Occipital lobe (tissue), 1 donor: ENCODE measurements at regions not wholly inside any gene's neighbourhood (a gene's known extent, or its start where the extent isn't known, plus 50 kb on each side); places are given as distances from the start of the nearest gene placed in this dataset.

Experiments
- DNase-seq: peaks from one replicate; lab custom pipeline; 2025; lab: John Stamatoyannopoulos, UW

- no peak for DNase-seq
Observed at GRCh38 chr4:30783751-30784150, 63.6 kb downstream of the PCDH7 start.

- no peak for DNase-seq
Observed at GRCh38 chr4:30789219-30789671, 69.1 kb downstream of the PCDH7 start.

DNA sequence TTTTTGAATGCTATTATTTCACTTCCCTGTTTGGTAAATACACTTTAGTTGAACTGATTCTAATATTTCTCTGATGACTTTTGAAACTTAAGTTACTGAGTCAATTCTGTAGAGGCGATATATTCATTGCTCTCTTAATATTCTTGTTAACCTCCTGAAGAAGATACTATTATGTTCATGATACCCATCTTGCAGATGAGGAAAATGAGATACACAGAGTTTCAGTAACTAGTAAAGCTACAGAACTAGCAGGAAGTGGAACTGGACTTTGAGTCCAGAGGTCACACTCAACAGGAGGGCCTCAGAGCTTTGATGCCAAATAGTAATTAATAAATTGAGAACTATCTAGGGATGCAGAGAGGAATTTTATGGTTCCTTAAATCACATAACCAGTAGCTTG lies 70.0 kb downstream of the PCDH7 start:
- DNase-seq = no peak

- DNase-seq = no peak
Observed at GRCh38 chr4:30790998-30791397, 70.8 kb downstream of the PCDH7 start.

GRCh38 chr4:30792601-30793000 lies 72.4 kb downstream of the PCDH7 start:
- DNase-seq = no peak

GRCh38 chr4:30801876-30802275 lies 81.7 kb downstream of the PCDH7 start:
- DNase-seq = no peak

DNA sequence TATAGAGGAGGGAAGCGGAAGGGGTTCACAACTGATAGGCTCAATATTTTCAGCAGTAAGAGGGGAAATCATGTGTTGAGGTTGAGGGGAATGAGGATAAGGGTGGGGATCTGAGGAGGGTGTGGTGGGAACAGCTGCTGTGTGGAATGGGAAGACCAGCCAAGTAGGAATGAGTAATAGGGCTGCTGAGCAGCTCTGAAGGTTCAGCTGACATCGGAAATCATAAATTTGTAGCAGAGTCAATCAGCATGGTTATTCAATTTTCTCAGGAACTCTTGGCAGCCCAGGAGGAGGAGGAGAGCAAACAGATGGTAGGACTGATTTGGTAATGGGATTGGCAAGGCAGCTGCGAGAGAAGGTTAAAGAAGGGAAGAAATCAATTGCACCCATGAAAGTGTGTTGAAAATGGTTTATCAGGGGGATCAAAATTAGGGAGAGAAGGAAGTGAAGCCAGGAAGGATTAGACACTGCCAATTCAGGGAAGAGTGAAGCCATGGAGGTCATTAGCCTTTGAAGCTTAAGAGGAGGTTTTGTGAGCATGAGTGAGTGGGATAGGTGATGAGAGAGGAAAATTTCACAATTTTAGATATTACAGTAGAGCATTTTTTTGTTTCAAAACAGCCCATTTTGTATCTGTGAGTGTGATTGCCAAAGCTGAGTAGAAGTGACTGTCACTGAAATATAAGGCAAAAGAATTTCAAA lies 82.6 kb downstream of the PCDH7 start:
- DNase-seq = no peak

- DNase-seq = no peak
Observed at GRCh38 chr4:30808276-30808675, 88.1 kb downstream of the PCDH7 start.

DNA sequence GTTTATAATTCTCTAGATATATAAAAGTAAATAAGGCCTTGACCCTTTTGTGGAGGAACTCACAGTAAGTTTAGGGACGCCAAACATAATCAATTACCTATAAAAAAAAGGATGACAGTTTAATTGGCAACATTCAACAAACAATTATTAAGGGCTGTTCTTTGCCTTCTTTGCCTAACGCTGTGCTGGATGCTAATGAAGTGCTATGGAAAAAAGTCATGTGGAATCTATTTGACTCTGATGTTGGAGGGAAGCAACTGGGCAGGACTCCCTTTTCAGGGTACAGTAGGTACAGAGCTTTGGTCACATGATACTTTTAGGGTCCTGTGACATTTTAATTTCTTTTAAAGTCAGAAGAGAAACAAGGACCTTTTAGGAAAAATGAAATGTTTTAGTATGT lies 91.1 kb downstream of the PCDH7 start:
- no peak for DNase-seq

DNA sequence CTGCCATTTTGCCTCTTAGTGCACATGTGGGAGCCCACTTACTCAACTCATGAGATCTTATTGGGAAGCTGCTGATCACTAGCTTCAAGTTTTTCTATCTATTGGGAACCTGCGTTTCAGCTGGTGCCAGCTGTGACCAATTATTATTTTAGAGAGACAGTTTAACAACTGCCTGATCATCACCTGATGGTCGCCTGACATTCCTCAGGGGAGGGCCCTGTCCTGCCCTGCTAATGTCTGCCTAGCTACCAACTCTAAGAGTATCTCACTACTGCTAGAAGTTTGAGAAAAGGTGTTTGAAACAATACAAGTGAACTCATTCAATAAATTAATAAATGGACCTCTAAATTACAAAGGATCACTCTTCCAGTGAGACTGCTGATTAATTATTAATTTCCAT lies 95.5 kb downstream of the PCDH7 start:
- no peak for DNase-seq

GRCh38 chr4:30817447-30817846 lies 97.3 kb downstream of the PCDH7 start:
- DNase-seq = no peak

- DNase-seq = no peak
Observed at GRCh38 chr4:30818541-30818940, 98.4 kb downstream of the PCDH7 start.

DNA sequence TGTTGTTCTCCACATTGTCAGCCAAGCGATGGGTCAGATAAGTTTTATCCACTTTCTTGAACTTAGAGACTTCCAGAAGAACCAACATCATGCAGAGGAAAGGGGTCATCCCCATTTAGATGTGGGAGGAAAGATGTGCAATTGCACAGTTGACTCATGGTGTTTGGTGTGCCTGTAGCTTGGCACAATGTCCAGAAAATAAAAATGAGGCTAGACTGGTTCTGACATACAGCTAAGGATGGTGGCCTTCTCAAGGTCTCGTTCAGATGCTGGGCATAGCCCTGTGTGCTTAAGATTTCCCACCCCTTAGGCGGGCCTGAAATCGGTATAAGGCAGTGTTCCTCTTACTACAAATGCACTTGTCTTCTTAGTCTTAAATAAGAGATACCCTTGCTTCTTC lies 101.1 kb downstream of the PCDH7 start:
- DNase-seq = no peak

- DNase-seq = no peak
Observed at GRCh38 chr4:30821859-30822612, 101.9 kb downstream of the PCDH7 start.

- DNase-seq = no peak
Observed at GRCh38 chr4:30822911-30823551, 102.9 kb downstream of the PCDH7 start.

- DNase-seq = no peak
Observed at GRCh38 chr4:30825008-30825770, 105.0 kb downstream of the PCDH7 start.

DNA sequence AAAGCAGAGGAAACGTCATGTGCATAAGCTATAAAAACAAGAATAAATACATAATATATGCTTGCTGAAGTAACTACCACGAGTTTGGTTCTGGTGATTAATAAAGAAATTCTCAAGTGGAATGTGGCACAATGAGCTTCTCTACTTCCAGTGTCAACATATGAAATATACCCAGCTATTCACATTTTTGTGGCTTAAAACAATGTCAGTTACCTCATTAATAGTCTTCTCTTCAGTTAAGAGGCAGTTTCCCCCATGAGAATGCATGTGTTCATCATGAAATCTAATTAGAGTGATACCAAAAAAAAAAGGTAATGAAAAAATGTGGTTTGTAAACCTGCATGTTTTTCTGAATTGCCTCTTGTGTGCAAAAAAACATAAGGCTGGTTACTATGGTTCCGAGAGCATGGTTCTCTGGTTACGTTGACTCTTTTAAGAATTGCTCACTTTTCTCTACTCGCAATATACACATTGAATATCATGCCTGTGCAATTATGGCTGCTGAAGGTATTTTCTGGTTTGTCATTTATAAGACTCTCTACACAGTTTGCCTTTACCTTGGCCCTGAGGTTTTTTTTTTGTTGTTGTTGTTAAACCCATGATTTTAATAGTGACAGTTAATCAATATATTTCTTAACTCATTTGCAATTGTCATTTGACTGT lies 108.2 kb downstream of the PCDH7 start:
- no peak for DNase-seq

GRCh38 chr4:30832639-30833038 lies 112.5 kb downstream of the PCDH7 start:
- no peak for DNase-seq

GRCh38 chr4:30833206-30833605 lies 113.0 kb downstream of the PCDH7 start:
- no peak for DNase-seq

GRCh38 chr4:30835044-30835443 lies 114.9 kb downstream of the PCDH7 start:
- no peak for DNase-seq

DNA sequence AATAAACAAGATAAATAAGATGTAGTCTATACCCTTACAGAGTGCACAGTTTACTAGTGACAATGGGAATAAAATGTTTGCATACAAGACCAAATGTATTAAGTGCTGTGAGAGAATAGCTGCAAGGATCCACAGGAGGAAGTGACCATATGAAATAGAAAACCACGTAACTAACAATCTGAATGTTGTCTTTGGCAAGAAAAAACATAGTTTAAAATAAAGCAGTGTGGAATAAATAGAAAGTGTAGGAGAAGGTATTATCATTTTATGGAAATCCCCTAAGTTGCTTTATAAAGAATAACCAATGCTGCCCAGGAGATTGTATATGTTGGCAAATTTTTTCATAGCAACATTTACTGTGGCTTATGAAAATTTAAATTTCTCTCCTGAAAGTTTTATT lies 116.1 kb downstream of the PCDH7 start:
- no peak for DNase-seq
